ENCODE measurements at regions not wholly inside any gene's neighbourhood (a gene's known extent, or its start where the extent isn't known, plus 50 kb on each side); places are given as distances from the start of the nearest gene placed in this dataset.

DNA sequence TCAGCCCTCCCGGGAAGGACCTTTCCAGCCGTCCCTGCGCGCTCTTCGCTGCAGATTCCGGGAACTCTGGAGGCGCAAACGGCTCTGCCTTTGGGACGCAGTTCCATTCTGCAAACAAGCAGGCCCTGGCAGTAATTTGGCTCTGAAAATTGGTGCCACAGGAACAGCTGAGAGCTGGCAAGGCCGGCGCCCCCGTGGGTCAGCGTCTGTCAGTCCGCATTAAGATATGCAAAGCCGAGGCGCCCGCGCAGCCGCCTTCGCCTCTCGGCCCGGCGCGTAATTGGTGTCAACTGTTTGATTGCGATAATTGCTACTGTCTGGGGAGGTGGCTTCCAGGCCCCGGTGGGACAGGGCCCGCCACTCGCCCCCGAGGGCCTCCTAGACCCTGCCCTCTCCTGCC, 73.6 kb downstream of the NCR2 start:
- Histone ChIP-seq H3K9ac (no peak overlapping the region), H3K27ac (ENCODE audit: low read depth in 2 of 2, low read length in 1 of 2) (no peak overlapping the region), H3K4me3 (ENCODE audit: low read depth in 2 of 2, low read length in 1 of 2) (no peak overlapping the region), H3K9me2 (no peaks in the 10 kb centered on the region), H4K20me1 (ENCODE audit: insufficient read depth) (no peaks in the 10 kb centered on the region), H3K9me3 (no peaks in the 10 kb centered on the region), H2AFZ (ENCODE audit: low read depth) (no peak overlapping the region), H3K79me2 (ENCODE audit: insufficient read depth) (no peaks in the 10 kb centered on the region), H3K4me2 (no peak overlapping the region), H3K27me3 (ENCODE audit: insufficient read depth) (peaks cover 43% of the 10 kb centered on the region), H3F3A (replicated peaks; ENCODE audit: insufficient read depth) (no peaks in the 10 kb centered on the region), H3K36me3 (replicated peaks in 1 of 2; ENCODE audit: control insufficient read depth in 1 of 2, insufficient read depth in 2 of 2, low read length in 1 of 2) (no peaks in the 10 kb centered on the region), H3K4me1 (ENCODE audit: control insufficient read depth in 1 of 2, insufficient read depth in 2 of 2, low read depth in 1 of 2, low read length in 1 of 2) (no peaks in the 10 kb centered on the region; a peak in 1 of 4 replicates)
- no peak for DNase-seq
- WGBS (ENCODE audit: low lambda C conversion rate): 20% methylated on average over 2 of the region's 29 CpGs
- POLR2A ChIA-PET: no interaction called here
- CTCF ChIA-PET: interaction anchor here (1.2 to 8.3 kb wide), 2 partner anchors 16 to 41 kb away, joined by 4 to 52 read pairs; no protein-coding TSS in a partner anchor
- TF ChIP-seq EP300 (IDR thresholded peaks at IDR 0.05; ENCODE audit: borderline replicate concordance in 1 of 2, low read depth in 1 of 2, low read length in 1 of 2) (no peak), USF2 (IDR thresholded peaks at IDR 0.05; ENCODE audit: borderline replicate concordance, low read depth, low read length) (no peak), FOXM1 (IDR thresholded peaks at IDR 0.05; ENCODE audit: low read depth) (no peak), MEF2A (IDR thresholded peaks at IDR 0.05; ENCODE audit: borderline replicate concordance, low read depth) (no peak), PBX3 (IDR thresholded peaks at IDR 0.05) (no peak), TAF1 (IDR thresholded peaks at IDR 0.05; ENCODE audit: borderline replicate concordance, low read depth, low read length) (no peak), FOSL2 (IDR thresholded peaks at IDR 0.05; ENCODE audit: borderline replicate concordance, low read depth) (no peak)

GRCh38 chr6:41409489-41409888, 74.1 kb downstream of the NCR2 start:
- Histone ChIP-seq H2AFZ (ENCODE audit: low read depth) (no peak overlapping the region), H4K20me1 (ENCODE audit: insufficient read depth) (no peaks in the 10 kb centered on the region), H3F3A (replicated peaks; ENCODE audit: insufficient read depth) (no peaks in the 10 kb centered on the region), H3K79me2 (ENCODE audit: insufficient read depth) (no peaks in the 10 kb centered on the region), H3K4me1 (ENCODE audit: control insufficient read depth in 1 of 2, insufficient read depth in 2 of 2, low read depth in 1 of 2, low read length in 1 of 2) (no peaks in the 10 kb centered on the region; a peak in 1 of 4 replicates), H3K36me3 (replicated peaks in 1 of 2; ENCODE audit: control insufficient read depth in 1 of 2, insufficient read depth in 2 of 2, low read length in 1 of 2) (no peaks in the 10 kb centered on the region), H3K4me2 (no peak overlapping the region), H3K4me3 (ENCODE audit: low read depth in 2 of 2, low read length in 1 of 2) (no peak overlapping the region), H3K27ac (ENCODE audit: low read depth in 2 of 2, low read length in 1 of 2) (no peak overlapping the region), H3K9ac (no peak overlapping the region), H3K27me3 (ENCODE audit: insufficient read depth) (peaks cover 48% of the 10 kb centered on the region), H3K9me3 (no peaks in the 10 kb centered on the region), H3K9me2 (no peaks in the 10 kb centered on the region)
- POLR2A ChIA-PET: no interaction called here
- no peak for DNase-seq
- WGBS (ENCODE audit: low lambda C conversion rate): 26% methylated on average over 4 of the region's 5 CpGs
- CTCF ChIA-PET: interaction anchor here (0.8 to 8.3 kb wide), 2 partner anchors 16 to 41 kb away, joined by 3 to 52 read pairs; no protein-coding TSS in a partner anchor
- no peak for TF ChIP-seq CHD2 (IDR thresholded peaks at IDR 0.05; ENCODE audit: low read length, partially characterized antibody)
- TF ChIP-seq CTCF (IDR thresholded peaks at IDR 0.05): no peak
- no peak for TF ChIP-seq GATA2 (CRISPR knock-in tag; IDR thresholded peaks at IDR 0.05)
- TF ChIP-seq, protein P1, sequence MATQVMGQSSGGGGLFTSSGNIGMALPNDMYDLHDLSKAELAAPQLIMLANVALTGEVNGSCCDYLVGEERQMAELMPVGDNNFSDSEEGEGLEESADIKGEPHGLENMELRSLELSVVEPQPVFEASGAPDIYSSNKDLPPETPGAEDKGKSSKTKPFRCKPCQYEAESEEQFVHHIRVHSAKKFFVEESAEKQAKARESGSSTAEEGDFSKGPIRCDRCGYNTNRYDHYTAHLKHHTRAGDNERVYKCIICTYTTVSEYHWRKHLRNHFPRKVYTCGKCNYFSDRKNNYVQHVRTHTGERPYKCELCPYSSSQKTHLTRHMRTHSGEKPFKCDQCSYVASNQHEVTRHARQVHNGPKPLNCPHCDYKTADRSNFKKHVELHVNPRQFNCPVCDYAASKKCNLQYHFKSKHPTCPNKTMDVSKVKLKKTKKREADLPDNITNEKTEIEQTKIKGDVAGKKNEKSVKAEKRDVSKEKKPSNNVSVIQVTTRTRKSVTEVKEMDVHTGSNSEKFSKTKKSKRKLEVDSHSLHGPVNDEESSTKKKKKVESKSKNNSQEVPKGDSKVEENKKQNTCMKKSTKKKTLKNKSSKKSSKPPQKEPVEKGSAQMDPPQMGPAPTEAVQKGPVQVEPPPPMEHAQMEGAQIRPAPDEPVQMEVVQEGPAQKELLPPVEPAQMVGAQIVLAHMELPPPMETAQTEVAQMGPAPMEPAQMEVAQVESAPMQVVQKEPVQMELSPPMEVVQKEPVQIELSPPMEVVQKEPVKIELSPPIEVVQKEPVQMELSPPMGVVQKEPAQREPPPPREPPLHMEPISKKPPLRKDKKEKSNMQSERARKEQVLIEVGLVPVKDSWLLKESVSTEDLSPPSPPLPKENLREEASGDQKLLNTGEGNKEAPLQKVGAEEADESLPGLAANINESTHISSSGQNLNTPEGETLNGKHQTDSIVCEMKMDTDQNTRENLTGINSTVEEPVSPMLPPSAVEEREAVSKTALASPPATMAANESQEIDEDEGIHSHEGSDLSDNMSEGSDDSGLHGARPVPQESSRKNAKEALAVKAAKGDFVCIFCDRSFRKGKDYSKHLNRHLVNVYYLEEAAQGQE (IDR thresholded peaks at IDR 0.05; ENCODE audit: low read depth, low read length): no peak
- TF ChIP-seq POLR2AphosphoS5 (IDR thresholded peaks at IDR 0.05; ENCODE audit: low read depth, low read length): no peak
- TF ChIP-seq TCF12 (IDR thresholded peaks at IDR 0.05): no peak
- TF ChIP-seq JUND (IDR thresholded peaks at IDR 0.05): no peak
- no peak for TF ChIP-seq RFX5 (IDR thresholded peaks at IDR 0.05; ENCODE audit: low read length)
- TF ChIP-seq SIN3A (IDR thresholded peaks at IDR 0.05; ENCODE audit: borderline replicate concordance, low read depth, low read length): no peak
- no peak for TF ChIP-seq RXRA (IDR thresholded peaks at IDR 0.05; ENCODE audit: borderline replicate concordance, low read depth)
- no peak for TF ChIP-seq EP300 (IDR thresholded peaks at IDR 0.05; ENCODE audit: borderline replicate concordance in 1 of 2, low read depth in 1 of 2, low read length in 1 of 2)
- TF ChIP-seq, protein P2, sequence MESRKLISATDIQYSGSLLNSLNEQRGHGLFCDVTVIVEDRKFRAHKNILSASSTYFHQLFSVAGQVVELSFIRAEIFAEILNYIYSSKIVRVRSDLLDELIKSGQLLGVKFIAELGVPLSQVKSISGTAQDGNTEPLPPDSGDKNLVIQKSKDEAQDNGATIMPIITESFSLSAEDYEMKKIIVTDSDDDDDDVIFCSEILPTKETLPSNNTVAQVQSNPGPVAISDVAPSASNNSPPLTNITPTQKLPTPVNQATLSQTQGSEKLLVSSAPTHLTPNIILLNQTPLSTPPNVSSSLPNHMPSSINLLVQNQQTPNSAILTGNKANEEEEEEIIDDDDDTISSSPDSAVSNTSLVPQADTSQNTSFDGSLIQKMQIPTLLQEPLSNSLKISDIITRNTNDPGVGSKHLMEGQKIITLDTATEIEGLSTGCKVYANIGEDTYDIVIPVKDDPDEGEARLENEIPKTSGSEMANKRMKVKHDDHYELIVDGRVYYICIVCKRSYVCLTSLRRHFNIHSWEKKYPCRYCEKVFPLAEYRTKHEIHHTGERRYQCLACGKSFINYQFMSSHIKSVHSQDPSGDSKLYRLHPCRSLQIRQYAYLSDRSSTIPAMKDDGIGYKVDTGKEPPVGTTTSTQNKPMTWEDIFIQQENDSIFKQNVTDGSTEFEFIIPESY (IDR thresholded peaks at IDR 0.05; ENCODE audit: borderline replicate concordance, low read depth): no peak

Measured in SK-N-SH (cell line).